ENCODE measurements at regions not wholly inside any gene's neighbourhood (a gene's known extent, or its start where the extent isn't known, plus 50 kb on each side); places are given as distances from the start of the nearest gene placed in this dataset.
A peak's percentile ranks its signal among the peaks of the same experiment; 100 is the strongest.

- no peak for DNase-seq (ENCODE audit: low spot score)
These were observed 137.0 kb downstream of the PLPP3 start for GRCh38 chr1:56442290-56442877.

DNA sequence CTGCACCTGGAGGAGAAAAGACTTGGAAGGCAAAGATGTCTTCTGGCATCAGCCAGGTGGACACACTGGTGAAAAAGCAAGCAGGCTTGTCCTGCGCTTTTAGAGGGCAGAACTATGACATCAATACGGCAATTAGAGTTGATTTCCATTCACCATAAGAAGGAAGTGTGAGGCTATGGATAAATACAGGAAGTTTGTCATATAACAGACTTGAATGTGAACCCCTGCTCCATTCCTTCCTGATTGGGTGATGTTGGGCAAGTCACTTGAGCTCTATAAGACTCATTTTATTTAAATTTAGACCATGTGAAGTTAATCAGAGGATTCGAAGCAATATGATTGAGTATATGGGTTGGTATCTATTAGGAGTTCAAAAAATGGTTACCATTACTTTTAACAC lies 137.8 kb downstream of the PLPP3 start:
- DNase-seq (ENCODE audit: low spot score): no peak

- DNase-seq (ENCODE audit: low spot score): no peak
These were observed 139.6 kb downstream of the PLPP3 start for GRCh38 chr1:56439610-56440264.

DNA sequence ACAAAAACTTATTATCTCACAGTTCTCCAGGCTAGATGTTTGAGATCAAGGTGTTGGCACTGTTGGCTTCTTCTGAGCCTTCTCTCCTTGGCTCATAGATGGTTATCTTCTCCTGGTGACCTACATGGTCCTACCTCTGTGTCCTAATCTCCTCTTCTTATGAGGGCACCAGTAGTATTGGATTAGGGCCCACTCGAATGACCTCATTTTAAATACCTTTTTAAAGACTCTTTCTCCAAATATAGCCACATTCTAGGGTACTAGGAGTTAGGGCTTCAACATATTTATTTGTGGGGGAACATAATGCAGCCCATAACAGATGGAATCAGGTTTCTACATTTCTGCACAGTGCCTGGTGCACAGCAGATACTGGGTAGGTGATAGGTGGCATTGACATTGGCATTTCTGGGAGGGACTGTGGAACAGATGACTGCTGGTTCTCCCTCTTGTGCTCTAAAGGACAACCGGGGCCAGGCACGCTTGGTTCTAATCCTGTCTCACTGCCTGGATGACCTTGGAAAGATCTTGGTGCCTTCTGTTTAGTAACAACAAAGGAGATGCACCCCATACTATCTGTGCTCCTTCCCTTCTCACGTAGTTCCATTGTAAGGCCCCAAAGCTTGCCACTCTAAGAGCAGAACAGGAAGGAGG lies 140.3 kb downstream of the PLPP3 start:
- no peak for DNase-seq (ENCODE audit: low spot score)

DNA sequence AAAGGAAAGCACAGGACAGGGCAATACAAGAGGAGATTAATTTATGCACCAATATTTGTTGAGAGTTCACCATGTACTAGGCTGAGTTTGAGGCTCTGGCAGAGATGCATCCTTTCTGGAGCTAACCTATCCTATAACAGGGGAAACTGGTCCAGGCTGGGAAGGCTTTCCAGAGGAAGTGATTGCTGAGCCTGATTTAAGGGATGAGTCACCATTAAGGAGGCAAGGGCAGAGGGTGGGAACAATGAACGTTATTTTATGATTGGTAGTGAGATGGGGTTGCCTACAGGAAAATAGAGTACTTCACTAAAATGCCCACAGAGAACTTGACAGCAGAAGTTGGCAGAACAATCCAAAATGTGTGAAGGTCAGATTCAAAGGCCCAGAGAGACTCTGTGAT lies 141.4 kb downstream of the PLPP3 start:
- no peak for DNase-seq (ENCODE audit: low spot score)

DNA sequence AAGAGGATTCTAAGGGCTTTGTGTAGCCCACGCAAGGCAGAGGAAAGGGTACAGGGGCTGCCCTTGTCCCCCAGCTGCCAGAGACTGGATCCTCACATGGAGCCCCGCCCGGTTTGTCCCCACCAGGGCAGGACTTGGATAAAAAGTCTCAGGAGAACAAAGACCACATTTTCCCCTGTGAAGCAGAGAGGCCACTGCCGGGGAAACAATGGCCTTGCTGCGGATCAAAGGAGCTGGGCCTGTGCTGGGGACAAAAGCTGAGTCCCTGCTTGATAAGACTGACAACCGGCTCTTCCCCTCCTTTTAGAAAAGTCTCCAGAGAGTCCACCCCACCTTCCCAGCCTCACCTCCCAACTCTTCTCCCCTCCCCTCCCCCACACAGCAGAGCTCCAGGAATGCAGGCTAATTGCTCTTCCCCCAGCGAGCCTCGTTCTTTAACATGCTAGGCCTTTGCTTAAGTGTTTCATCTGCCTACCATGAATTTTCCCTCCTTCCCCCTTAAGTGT lies 142.4 kb downstream of the PLPP3 start:
- peak; percentile 55 for DNase-seq (ENCODE audit: low spot score)

DNA sequence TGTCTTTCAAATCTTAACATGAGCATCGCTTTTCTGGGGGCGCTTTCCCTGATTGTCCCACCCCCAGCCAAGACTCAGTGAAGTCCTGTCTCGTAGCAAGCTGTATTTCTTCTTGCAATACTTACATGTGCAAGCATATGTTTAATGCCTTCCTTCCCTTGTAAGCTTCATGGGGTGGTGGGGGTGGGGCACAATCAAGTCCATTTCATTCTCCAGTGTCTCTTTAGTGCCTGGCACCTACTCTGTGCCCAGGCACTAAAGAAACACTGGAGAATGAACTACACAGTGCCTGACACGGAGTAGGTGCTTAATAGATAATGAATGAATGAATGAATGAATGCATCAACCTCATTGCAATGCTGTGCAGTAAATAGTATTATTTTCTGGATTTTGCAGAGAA lies 143.1 kb downstream of the PLPP3 start:
- DNase-seq (ENCODE audit: low spot score): no peak

DNA sequence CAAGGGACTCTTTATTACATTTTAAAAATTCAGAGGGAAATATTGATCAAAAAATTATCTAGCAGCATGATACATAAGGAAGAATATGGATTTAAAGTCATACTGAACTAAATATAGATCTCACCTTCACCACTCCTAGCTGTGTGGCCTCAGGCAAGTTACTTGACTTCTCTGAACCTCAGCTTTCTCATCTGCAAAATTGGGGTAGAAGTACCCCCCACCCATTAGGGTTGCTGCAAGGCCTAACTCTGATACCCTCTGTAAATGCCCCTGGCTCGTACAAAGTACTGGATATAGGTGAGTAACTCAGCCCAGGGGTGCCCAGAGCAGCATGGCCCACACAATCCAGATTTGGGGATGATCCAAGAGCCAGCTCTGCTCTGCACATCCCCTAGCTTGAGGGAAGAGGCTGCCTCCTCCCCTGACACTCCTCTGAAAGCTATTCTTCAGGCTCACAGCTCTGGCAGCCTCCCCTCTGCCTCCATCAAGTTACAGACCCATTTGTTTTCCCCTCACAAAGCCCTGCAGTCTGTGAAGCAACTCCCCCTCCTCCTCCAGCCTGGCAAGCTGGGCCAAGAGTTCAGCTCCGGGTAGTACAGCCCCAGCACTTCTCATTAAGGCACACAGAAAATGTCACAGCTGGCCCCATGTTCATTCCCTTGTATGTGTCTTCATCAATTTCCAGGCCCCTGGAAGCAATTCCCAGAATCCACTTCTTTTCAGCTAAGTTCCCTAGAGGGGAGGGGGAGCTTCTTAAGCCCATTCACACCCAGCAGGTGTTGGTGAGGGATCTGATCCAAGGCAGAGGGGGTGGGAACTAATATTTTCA lies 143.7 kb downstream of the PLPP3 start:
- peak; percentile 43 for DNase-seq (ENCODE audit: low spot score)

GRCh38 chr1:56434740-56435139 lies 144.6 kb downstream of the PLPP3 start:
- DNase-seq (ENCODE audit: low spot score): peak; percentile 27

GRCh38 chr1:56434025-56434424 lies 145.3 kb downstream of the PLPP3 start:
- DNase-seq (ENCODE audit: low spot score): no peak

- DNase-seq (ENCODE audit: low spot score): no peak
These were observed 146.2 kb downstream of the PLPP3 start for GRCh38 chr1:56433056-56433577.

DNA sequence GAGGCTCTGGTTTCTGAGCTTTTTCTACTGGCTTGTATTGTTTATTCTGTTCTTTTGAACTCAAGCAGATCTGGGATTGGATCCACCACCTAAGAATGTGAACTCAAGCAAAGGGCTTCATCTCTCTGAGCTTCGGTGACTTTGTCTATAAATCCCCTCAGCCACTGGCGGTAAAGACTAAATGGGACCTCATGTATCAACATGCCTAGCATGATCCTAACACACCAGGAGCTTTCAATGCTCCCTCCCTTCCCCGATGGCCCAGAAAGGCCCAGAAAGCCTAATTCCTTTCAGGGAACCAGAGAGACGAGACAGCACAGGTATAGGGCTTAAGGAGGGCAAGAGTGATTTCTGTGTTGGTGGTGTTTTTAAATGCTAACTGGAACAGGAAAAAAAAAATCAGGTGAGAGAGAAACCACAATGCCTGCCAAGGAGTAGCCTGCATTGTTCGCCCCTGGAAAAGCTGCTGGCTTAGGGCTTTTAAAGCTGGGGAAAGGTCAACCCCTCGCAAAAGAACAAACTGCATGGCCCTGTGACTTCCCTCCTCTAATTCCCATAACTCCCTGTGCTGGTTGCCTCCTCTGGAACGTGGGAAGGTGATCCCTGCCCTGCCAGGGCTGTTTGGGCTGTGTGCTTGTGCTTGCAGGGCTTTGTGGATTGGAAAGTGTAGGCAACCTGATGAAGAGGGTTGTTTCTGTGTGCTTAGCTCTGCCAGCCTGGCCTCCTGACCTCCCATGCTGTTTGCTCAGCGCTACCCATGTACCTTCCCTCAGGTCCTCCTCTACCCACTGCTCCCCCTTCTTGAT lies 147.0 kb downstream of the PLPP3 start:
- DNase-seq (ENCODE audit: low spot score): no peak

- no peak for DNase-seq (ENCODE audit: low spot score)
These were observed 149.1 kb downstream of the PLPP3 start for GRCh38 chr1:56430141-56430839.

GRCh38 chr1:56429288-56429687 lies 150.1 kb downstream of the PLPP3 start:
- DNase-seq (ENCODE audit: low spot score): no peak

DNA sequence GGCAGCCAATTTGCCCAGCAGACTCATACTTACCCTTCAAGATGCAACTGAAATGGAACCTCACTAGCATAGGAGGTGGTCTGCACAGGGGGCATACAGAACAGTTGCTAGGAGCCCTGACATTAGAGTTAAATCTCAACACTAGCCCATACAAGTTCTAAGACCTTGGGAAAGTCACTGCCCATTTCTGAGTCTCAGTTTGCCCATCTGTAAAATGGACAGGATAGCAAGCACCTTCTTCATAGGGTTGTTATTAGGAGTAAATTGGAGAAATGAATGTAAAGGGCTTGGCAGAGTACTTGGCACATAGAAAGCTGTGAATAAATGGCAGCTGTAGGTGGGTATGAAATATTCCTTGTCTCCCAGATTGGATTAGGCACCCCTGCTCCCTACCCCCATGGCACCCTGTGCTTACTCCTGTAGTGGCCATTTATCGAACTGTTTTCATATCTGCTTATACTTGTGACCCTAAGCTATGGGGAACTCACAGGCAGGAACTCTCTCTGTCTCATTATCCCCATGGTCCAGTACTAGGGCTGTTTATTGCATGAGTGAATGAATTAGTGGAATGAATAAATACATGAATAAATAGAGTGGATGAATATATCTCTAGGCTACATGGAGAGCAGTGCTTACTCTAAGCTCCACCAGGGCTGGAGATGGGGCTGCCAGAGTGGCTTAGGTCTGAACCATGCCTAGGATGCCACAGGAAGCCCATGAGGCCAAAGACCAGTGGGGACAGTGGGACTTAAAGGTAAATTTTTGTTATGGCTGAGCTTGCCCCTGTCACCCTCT lies 152.6 kb downstream of the PLPP3 start:
- no peak for DNase-seq (ENCODE audit: low spot score)

- DNase-seq (ENCODE audit: low spot score): no peak
These were observed 153.8 kb downstream of the PLPP3 start for GRCh38 chr1:56425494-56426037.

DNA sequence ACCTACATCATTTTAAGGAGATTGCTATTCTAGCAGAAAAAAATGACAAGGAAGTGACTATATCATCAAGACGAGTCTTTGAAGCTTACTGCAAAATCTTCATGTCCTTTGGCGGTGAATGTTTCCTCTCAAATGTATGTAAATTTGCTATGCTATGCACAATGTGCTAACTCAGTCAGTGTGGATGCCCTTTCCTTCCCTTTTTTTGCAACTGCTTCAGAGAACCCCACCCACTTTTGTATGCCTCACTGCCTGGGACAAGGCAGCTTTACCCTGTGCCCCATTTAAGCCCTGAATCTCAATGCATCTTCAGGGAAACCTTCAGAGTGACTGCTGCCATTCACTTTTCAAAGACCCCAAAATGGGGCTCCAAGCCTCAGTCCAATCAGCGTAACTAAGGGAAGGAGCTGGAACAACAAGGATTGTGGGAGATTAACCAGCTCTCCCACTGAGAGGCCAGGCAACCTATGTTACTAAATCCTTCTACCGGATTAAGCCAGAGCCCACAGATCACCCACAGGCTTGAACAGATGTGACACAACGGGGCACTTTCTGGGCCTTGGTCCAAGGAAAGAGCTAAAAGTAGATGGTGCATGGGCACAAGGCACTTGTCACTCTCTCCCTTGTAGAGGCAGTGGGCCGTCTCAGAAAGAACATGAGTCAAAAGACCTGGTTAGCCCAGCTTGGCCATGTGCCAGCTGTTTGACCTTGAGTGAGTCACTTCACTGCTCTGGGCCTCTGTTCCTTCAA lies 154.4 kb downstream of the PLPP3 start:
- DNase-seq (ENCODE audit: low spot score): no peak

- no peak for DNase-seq (ENCODE audit: low spot score)
These were observed 155.6 kb downstream of the PLPP3 start for GRCh38 chr1:56423716-56424115.

- no peak for DNase-seq (ENCODE audit: low spot score)
These were observed 161.2 kb downstream of the PLPP3 start for GRCh38 chr1:56418151-56418631.

Measured in iPS-NIHi11 (cell line).